GM12878 (cell line): ENCODE measurements at regions not wholly inside any gene's neighbourhood (a gene's known extent, or its start where the extent isn't known, plus 50 kb on each side); places are given as distances from the start of the nearest gene placed in this dataset.

Experiments used
- ATAC-seq: fragments of 200-7000 bp; cut with Tn5 transposase; 3 replicates; pipeline ENCODE4 v1.9.1; 2020; ENCODE audit warnings: mild to moderate bottlenecking, moderate library complexity
- BruUV-seq: library from RNA; stranded (reverse); fragments of 400-500 nt; replicated peaks from 2 replicates; lab custom pipeline; 2021; lab: Mats Ljungman, UMichigan
- CTCF ChIA-PET: fragments of 300-600 bp; sonication (Branson Sonifier 250); formaldehyde crosslinking; extraction: SDS; loops from one replicate; lab custom pipeline; 2021; ENCODE audit warnings: inconsistent platforms; lab: Yijun Ruan, JAX
- POLR2A ChIA-PET: fragments of 350-600 bp; formaldehyde crosslinking; extraction: SDS; loops from one replicate; lab custom pipeline; 2021; ENCODE audit warnings: inconsistent platforms; lab: Charles Lee
- RAD21 ChIA-PET: fragments of 300-600 bp; sonication (Branson Sonifier 250); formaldehyde crosslinking; loops from one replicate; lab custom pipeline; 2023; ENCODE audit warnings: antibody characterized with exemption; ENCODE audit not compliant: unreplicated experiment; lab: Charles Lee
- SMC1A ChIA-PET: fragments of 300-600 bp; sonication (Branson Sonifier 250); formaldehyde crosslinking; loops from one replicate; lab custom pipeline; 2023; ENCODE audit not compliant: unreplicated experiment, uncharacterized antibody; lab: Charles Lee
- DNase-seq: peaks from one replicate; pipeline ENCODE4 v3.0.0-alpha.2; 2011; ENCODE audit warnings: low read depth, low spot score
- FAIRE-seq: peaks from 3 replicates; lab custom pipeline; 2011; peaks lifted over from hg19 to GRCh38; lab: Jason Lieb, UNC
- H2AFZ ChIP-seq: 2 replicates; pipeline ENCODE4 v1.6.0; 2011; ENCODE audit warnings: low read depth, low read length, control low read depth; ENCODE audit not compliant: control insufficient read depth
- H3K27ac ChIP-seq: 2 replicates; pipeline ENCODE4 v1.5.1; 2011; ENCODE audit warnings: control low read depth; ENCODE audit not compliant: control insufficient read depth, insufficient read depth
- H3K27me3 ChIP-seq, 2 experiments: replicated peaks in 1 of 2; 2 replicates each; pipeline versions ENCODE4 v1.6.0 to v1.6.1; 2011; ENCODE audit warnings: low read length in 1 of 2; ENCODE audit not compliant: control insufficient read depth in 2 of 2, insufficient read depth in 2 of 2
- H3K36me3 ChIP-seq, 2 experiments: 2 replicates each; pipeline ENCODE4 v1.5.1; 2011; ENCODE audit warnings: low read length in 1 of 2; ENCODE audit not compliant: control insufficient read depth in 2 of 2, insufficient read depth in 2 of 2
- H3K4me1 ChIP-seq: 2 replicates; pipeline ENCODE4 v1.6.1; 2011; ENCODE audit warnings: mild to moderate bottlenecking, low read length, moderate library complexity, mixed read lengths; ENCODE audit not compliant: control insufficient read depth, insufficient read depth
- H3K4me2 ChIP-seq: 2 replicates; pipeline ENCODE4 v1.6.0; 2011; ENCODE audit warnings: control low read depth; ENCODE audit not compliant: control insufficient read depth, insufficient read depth
- H3K4me3 ChIP-seq: fragments of 200-600 bp; sonication (generic); 2 replicates; pipeline ENCODE4 v1.5.1; 2016
- H3K79me2 ChIP-seq: 2 replicates; pipeline ENCODE4 v1.6.0; 2011; ENCODE audit warnings: low read length; ENCODE audit not compliant: control insufficient read depth, insufficient read depth
- H3K9ac ChIP-seq: 2 replicates; pipeline ENCODE4 v1.8.0; 2011; ENCODE audit warnings: low read length, control low read depth, mixed read lengths; ENCODE audit not compliant: control insufficient read depth, insufficient read depth
- H3K9me3 ChIP-seq: replicated peaks from 3 replicates; pipeline ENCODE4 v1.5.1; 2011; ENCODE audit warnings: mild to moderate bottlenecking, low read length; ENCODE audit not compliant: control insufficient read depth, insufficient read depth
- H4K20me1 ChIP-seq: 2 replicates; pipeline ENCODE4 v1.6.0; 2011; ENCODE audit not compliant: control insufficient read depth, insufficient read depth
- CBX3 ChIP-seq: fragments of 200-600 bp; sonication (generic); IDR thresholded peaks from 2 replicates; pipeline ENCODE4 v1.6.1; 2016; ENCODE audit warnings: low read depth, borderline replicate concordance
- CEBPB ChIP-seq, 2 experiments: fragments of 150-350 bp in 1 of 2; IDR thresholded peaks; 2 replicates each; pipeline ENCODE4 v1.6.1; 2012 to 2014; ENCODE audit warnings: low read depth in 2 of 2, low read length in 2 of 2, borderline replicate concordance in 1 of 2, inconsistent platforms in 1 of 2
- KLF5 ChIP-seq: fragments of 450-650 bp; IDR thresholded peaks from 2 replicates; pipeline ENCODE4 v1.6.1; 2014; ENCODE audit warnings: mild to moderate bottlenecking; ENCODE audit not compliant: partially characterized antibody
- MYB ChIP-seq: fragments of 150-350 bp; IDR thresholded peaks from 2 replicates; pipeline ENCODE4 v1.6.1; 2014; ENCODE audit warnings: mild to moderate bottlenecking, low read depth, low read length, borderline replicate concordance
- NFIC ChIP-seq: IDR thresholded peaks from 2 replicates; pipeline ENCODE4 v1.6.1; 2012; ENCODE audit warnings: low read depth, mild to moderate bottlenecking, inconsistent platforms, low read length, moderate library complexity
- PML ChIP-seq: IDR thresholded peaks from 2 replicates; pipeline ENCODE4 v1.6.1; 2012; ENCODE audit warnings: low read length, inconsistent platforms
- RBBP5 ChIP-seq: fragments of 200-600 bp; sonication (generic); conservative IDR thresholded peaks from 2 replicates; pipeline ENCODE4 v1.6.1; 2016
- SIN3A ChIP-seq: IDR thresholded peaks from 2 replicates; pipeline ENCODE4 v1.6.1; 2012; ENCODE audit warnings: low read depth, low read length, improper control_type of control experiment
- SMC3 ChIP-seq: IDR thresholded peaks from 2 replicates; pipeline ENCODE4 v1.6.1; 2011; ENCODE audit warnings: low read length, improper control_type of control experiment, borderline replicate concordance
- TARDBP ChIP-seq: IDR thresholded peaks from 2 replicates; pipeline ENCODE4 v1.6.1; 2016; ENCODE audit warnings: borderline replicate concordance
- TBL1XR1 ChIP-seq: IDR thresholded peaks from 2 replicates; pipeline ENCODE4 v1.6.1; 2012; ENCODE audit warnings: low read depth, low read length, improper control_type of control experiment
- TCF12 ChIP-seq: IDR thresholded peaks from 2 replicates; pipeline ENCODE4 v1.6.1; 2011; ENCODE audit warnings: low read depth, mild to moderate bottlenecking, low read length
- ZNF384 ChIP-seq: IDR thresholded peaks from 2 replicates; pipeline ENCODE4 v1.6.1; 2012; ENCODE audit warnings: low read depth, mild to moderate bottlenecking, low read length, improper control_type of control experiment, borderline replicate concordance
- WGBS: methylation state at CpG from one replicate; pipeline ENCODE4 v1.1.6; 2016; ENCODE audit warnings: low lambda C conversion rate; ENCODE audit not compliant: insufficient replicate concordance, insufficient coverage; ENCODE audit errors: missing lambda C conversion rate; 5-methylcytosine and 5-hydroxymethylcytosine counted together
- in situ Hi-C: fragments of 300-500 bp; cut with MboI; formaldehyde crosslinking; loops from 9 replicates; pipeline ENCODE4 v1.14.3; 2018; ENCODE audit warnings: mixed read lengths
- intact Hi-C: fragments of 100-400 bp; cut with micrococcal nuclease; formaldehyde crosslinking; loops from one replicate; pipeline ENCODE4 v1.14.2; 2022; ENCODE audit not compliant: unreplicated experiment
- TF ChIP-seq, protein P1 (sequence below): fragments of 450-650 bp; IDR thresholded peaks from 2 replicates; pipeline ENCODE4 v1.6.1; 2016; ENCODE audit warnings: mild to moderate bottlenecking
- TF ChIP-seq, protein P2 (sequence below): fragments of 450-650 bp; IDR thresholded peaks from 2 replicates; pipeline ENCODE4 v1.6.1; 2016; ENCODE audit warnings: mild to moderate bottlenecking, moderate library complexity, borderline replicate concordance
- TF ChIP-seq, protein P3 (sequence below): fragments of 450-650 bp; IDR thresholded peaks from 2 replicates; pipeline ENCODE4 v1.6.1; 2014; ENCODE audit warnings: mild to moderate bottlenecking
- TF ChIP-seq, protein P4 (sequence below): fragments of 450-650 bp; IDR thresholded peaks from 2 replicates; pipeline ENCODE4 v1.6.1; 2017; ENCODE audit warnings: borderline replicate concordance

DNA sequence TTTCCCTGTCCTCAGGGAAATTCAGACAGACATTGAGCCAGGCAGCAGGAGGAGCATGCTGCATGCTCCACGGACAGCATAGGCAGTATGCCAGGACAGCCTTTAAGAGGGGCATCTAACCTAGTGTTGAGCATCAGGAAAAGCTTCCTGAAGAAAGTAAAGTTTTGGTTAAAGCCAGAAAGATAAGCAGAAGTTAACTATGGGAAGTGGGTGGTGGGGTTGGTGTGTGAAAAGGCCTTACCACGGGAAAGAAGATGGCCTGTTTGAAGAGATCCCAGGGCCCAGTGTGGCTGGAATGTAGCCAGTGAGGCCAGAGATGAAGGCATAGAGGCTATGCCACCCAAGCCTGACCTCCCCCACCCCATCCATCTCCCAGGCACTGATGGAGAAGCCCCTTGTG is 102.4 kb upstream of the PLXNA4 start (continued):
- TF ChIP-seq NFIC = no peak
- no peak for TF ChIP-seq TCF12
- TF ChIP-seq MYB = no peak
- TF ChIP-seq SMC3 = no peak
- TF ChIP-seq, protein P1, sequence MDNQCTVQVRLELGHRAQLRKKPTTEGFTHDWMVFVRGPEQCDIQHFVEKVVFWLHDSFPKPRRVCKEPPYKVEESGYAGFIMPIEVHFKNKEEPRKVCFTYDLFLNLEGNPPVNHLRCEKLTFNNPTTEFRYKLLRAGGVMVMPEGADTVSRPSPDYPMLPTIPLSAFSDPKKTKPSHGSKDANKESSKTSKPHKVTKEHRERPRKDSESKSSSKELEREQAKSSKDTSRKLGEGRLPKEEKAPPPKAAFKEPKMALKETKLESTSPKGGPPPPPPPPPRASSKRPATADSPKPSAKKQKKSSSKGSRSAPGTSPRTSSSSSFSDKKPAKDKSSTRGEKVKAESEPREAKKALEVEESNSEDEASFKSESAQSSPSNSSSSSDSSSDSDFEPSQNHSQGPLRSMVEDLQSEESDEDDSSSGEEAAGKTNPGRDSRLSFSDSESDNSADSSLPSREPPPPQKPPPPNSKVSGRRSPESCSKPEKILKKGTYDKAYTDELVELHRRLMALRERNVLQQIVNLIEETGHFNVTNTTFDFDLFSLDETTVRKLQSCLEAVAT = no peak
- no peak for TF ChIP-seq CEBPB (IDR thresholded peaks at IDR 0.05; ENCODE audit: borderline replicate concordance in 1 of 2, low read depth in 2 of 2, low read length in 2 of 2)
- TF ChIP-seq, all 136 proteins: peak for 0

DNA sequence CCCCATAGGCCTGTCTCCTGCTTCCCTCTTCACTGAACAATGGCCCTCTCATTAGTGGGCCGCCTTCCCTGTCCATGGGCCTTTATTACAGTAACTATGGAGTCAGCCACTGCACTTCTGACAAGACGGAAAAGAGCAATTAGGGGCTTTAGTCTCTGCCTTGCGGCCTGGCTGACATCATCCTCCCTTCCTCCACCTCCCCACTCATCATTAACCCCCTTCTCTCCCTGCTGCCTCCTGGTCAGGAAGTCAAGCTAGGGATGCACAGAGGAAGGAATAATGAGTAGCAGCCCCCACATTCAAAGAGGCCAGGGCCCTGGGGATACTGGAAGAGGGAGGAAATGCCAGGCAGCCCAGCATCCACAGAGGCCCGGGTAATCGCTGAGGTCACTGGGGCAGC is 101.6 kb upstream of the PLXNA4 start:
- 58% methylated on average over 5 of the region's 5 CpGs for WGBS
- no peak overlapping the region for H3K27ac ChIP-seq
- H3K79me2 ChIP-seq = no peaks in the 10 kb centered on the region
- SMC1A ChIA-PET = no interaction called here
- no peak for DNase-seq
- no peak for ATAC-seq
- intact Hi-C loops (no loop called here), in situ Hi-C loops (no loop called here)
- H3K36me3 ChIP-seq = no peaks in the 10 kb centered on the region
- H3K9ac ChIP-seq = no peak overlapping the region
- no peak overlapping the region for H3K4me2 ChIP-seq
- RAD21 ChIA-PET = no interaction called here
- H4K20me1 ChIP-seq = no peaks in the 10 kb centered on the region
- FAIRE-seq = no peak
- no peak overlapping the region for H3K4me3 ChIP-seq
- H3K27me3 ChIP-seq = no peaks in the 10 kb centered on the region
- H3K4me1 ChIP-seq = no peaks in the 10 kb centered on the region
- POLR2A ChIA-PET = no interaction called here
- no peaks in the 10 kb centered on the region for H3K9me3 ChIP-seq
- no TSS peak for BruUV-seq
- no peak overlapping the region for H2AFZ ChIP-seq
- CTCF ChIA-PET = no interaction called here
- no peak for TF ChIP-seq NFIC
- TF ChIP-seq, protein P2, sequence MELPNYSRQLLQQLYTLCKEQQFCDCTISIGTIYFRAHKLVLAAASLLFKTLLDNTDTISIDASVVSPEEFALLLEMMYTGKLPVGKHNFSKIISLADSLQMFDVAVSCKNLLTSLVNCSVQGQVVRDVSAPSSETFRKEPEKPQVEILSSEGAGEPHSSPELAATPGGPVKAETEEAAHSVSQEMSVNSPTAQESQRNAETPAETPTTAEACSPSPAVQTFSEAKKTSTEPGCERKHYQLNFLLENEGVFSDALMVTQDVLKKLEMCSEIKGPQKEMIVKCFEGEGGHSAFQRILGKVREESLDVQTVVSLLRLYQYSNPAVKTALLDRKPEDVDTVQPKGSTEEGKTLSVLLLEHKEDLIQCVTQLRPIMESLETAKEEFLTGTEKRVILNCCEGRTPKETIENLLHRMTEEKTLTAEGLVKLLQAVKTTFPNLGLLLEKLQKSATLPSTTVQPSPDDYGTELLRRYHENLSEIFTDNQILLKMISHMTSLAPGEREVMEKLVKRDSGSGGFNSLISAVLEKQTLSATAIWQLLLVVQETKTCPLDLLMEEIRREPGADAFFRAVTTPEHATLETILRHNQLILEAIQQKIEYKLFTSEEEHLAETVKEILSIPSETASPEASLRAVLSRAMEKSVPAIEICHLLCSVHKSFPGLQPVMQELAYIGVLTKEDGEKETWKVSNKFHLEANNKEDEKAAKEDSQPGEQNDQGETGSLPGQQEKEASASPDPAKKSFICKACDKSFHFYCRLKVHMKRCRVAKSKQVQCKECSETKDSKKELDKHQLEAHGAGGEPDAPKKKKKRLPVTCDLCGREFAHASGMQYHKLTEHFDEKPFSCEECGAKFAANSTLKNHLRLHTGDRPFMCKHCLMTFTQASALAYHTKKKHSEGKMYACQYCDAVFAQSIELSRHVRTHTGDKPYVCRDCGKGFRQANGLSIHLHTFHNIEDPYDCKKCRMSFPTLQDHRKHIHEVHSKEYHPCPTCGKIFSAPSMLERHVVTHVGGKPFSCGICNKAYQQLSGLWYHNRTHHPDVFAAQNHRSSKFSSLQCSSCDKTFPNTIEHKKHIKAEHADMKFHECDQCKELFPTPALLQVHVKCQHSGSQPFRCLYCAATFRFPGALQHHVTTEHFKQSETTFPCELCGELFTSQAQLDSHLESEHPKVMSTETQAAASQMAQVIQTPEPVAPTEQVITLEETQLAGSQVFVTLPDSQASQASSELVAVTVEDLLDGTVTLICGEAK = no peak
- no peak for TF ChIP-seq CBX3
- TF ChIP-seq ZNF384 = no peak
- TF ChIP-seq, protein P3, sequence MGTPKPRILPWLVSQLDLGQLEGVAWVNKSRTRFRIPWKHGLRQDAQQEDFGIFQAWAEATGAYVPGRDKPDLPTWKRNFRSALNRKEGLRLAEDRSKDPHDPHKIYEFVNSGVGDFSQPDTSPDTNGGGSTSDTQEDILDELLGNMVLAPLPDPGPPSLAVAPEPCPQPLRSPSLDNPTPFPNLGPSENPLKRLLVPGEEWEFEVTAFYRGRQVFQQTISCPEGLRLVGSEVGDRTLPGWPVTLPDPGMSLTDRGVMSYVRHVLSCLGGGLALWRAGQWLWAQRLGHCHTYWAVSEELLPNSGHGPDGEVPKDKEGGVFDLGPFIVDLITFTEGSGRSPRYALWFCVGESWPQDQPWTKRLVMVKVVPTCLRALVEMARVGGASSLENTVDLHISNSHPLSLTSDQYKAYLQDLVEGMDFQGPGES = no peak
- no peak for TF ChIP-seq PML
- TF ChIP-seq TBL1XR1 = no peak
- TF ChIP-seq TARDBP = no peak
- TF ChIP-seq RBBP5 = no peak
- TF ChIP-seq KLF5 = no peak
- TF ChIP-seq SIN3A = no peak
- TF ChIP-seq, protein P4, sequence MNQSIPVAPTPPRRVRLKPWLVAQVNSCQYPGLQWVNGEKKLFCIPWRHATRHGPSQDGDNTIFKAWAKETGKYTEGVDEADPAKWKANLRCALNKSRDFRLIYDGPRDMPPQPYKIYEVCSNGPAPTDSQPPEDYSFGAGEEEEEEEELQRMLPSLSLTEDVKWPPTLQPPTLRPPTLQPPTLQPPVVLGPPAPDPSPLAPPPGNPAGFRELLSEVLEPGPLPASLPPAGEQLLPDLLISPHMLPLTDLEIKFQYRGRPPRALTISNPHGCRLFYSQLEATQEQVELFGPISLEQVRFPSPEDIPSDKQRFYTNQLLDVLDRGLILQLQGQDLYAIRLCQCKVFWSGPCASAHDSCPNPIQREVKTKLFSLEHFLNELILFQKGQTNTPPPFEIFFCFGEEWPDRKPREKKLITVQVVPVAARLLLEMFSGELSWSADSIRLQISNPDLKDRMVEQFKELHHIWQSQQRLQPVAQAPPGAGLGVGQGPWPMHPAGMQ = no peak
